Mucosa of descending colon (tissue), 3 donors: ENCODE measurements at regions not wholly inside any gene's neighbourhood (a gene's known extent, or its start where the extent isn't known, plus 50 kb on each side); places are given as distances from the start of the nearest gene placed in this dataset.

Experiments
- ATAC-seq: fragments of 200-7000 bp; cut with Tn5 transposase; one replicate; pipeline ENCODE4 v1.9.1; 2020; ENCODE audit warnings: mild to moderate bottlenecking, moderate library complexity
- DNase-seq, 3 donors: peaks; one replicate each; pipeline ENCODE4 v3.0.0-alpha.2; 2020
- H3K36me3 ChIP-seq: fragments of 200-600 bp; one replicate; pipeline ENCODE4 v1.8.0; 2021; ENCODE audit warnings: low read depth, mild to moderate bottlenecking
- H3K4me1 ChIP-seq: fragments of 200-600 bp; one replicate; pipeline ENCODE4 v1.8.0; 2021; ENCODE audit warnings: low read depth, mild to moderate bottlenecking
- H3K4me3 ChIP-seq: fragments of 200-600 bp; one replicate; pipeline ENCODE4 v1.8.0; 2021; ENCODE audit warnings: mild to moderate bottlenecking
- H3K9me3 ChIP-seq: fragments of 200-600 bp; one replicate; pipeline ENCODE4 v1.8.0; 2021; ENCODE audit warnings: mild to moderate bottlenecking
- CTCF ChIP-seq: fragments of 200-600 bp; IDR thresholded peaks from one replicate; pipeline ENCODE4 v1.8.0; 2022; ENCODE audit warnings: antibody characterized with exemption, mild to moderate bottlenecking
- intact Hi-C, 2 donors: fragments of 100-400 bp; cut with DNase I in 1 of 2; cut with micrococcal nuclease in 1 of 2; formaldehyde crosslinking; loops; one replicate each; pipeline versions ENCODE4 v1.11.0 to v1.11.1; 2022; cut with DNase I, micrococcal nuclease
- donor health status: DM: no; HTN: no; CAD: no; lungs with moderate emphysema.
- donor health status: DM: no; HTN: no; CAD: no.
- donor health status: DM: no; HTN: yes; CAD: no.

GRCh38 chr6:140370976-140371870 is 996.8 kb upstream of the CITED2 start:
- Histone ChIP-seq H3K4me3 (no peak overlapping the region), H3K36me3 (no peaks in the 10 kb centered on the region), H3K4me1 (no peaks in the 10 kb centered on the region), H3K9me3 (no peaks in the 10 kb centered on the region)
- TF ChIP-seq CTCF: no peak
- ATAC-seq (no peak), DNase-seq (no peak)
- intact Hi-C loops: no loop called here

GRCh38 chr6:140370441-140370840 is 996.0 kb upstream of the CITED2 start:
- ATAC-seq (no peak), DNase-seq (no peak)
- Histone ChIP-seq H3K9me3 (no peaks in the 10 kb centered on the region), H3K4me3 (no peak overlapping the region), H3K4me1 (no peaks in the 10 kb centered on the region), H3K36me3 (no peaks in the 10 kb centered on the region)
- no peak for TF ChIP-seq CTCF
- intact Hi-C loops: no loop called here

GRCh38 chr6:140366991-140367390 is 992.5 kb upstream of the CITED2 start:
- Histone ChIP-seq H3K4me1 (no peaks in the 10 kb centered on the region), H3K4me3 (no peak overlapping the region), H3K9me3 (peaks cover 14% of the 10 kb centered on the region), H3K36me3 (no peaks in the 10 kb centered on the region)
- intact Hi-C loops: no loop called here
- DNase-seq (no peak), ATAC-seq (no peak)
- TF ChIP-seq CTCF: no peak

GRCh38 chr6:140364916-140365315 is 990.5 kb upstream of the CITED2 start:
- peaks cover 14% of the 10 kb centered on the region for H3K9me3 ChIP-seq
- H3K4me1 ChIP-seq: no peaks in the 10 kb centered on the region
- H3K4me3 ChIP-seq: no peak overlapping the region
- no peaks in the 10 kb centered on the region for H3K36me3 ChIP-seq
- ATAC-seq (no peak), DNase-seq (no peak)
- intact Hi-C loops: no loop called here
- no peak for TF ChIP-seq CTCF

- intact Hi-C loops: no loop called here
- no peak overlapping the region for H3K4me3 ChIP-seq
- ATAC-seq: no peak
- TF ChIP-seq CTCF: no peak
- no peak for DNase-seq
- H3K9me3 ChIP-seq: peaks cover 14% of the 10 kb centered on the region
- H3K4me1 ChIP-seq: no peaks in the 10 kb centered on the region
- no peaks in the 10 kb centered on the region for H3K36me3 ChIP-seq
Measured at GRCh38 chr6:140360651-140361050, 986.2 kb upstream of the CITED2 start.
